ENCODE measurements at regions not wholly inside any gene's neighbourhood (a gene's known extent, or its start where the extent isn't known, plus 50 kb on each side); places are given as distances from the start of the nearest gene placed in this dataset.

DNA sequence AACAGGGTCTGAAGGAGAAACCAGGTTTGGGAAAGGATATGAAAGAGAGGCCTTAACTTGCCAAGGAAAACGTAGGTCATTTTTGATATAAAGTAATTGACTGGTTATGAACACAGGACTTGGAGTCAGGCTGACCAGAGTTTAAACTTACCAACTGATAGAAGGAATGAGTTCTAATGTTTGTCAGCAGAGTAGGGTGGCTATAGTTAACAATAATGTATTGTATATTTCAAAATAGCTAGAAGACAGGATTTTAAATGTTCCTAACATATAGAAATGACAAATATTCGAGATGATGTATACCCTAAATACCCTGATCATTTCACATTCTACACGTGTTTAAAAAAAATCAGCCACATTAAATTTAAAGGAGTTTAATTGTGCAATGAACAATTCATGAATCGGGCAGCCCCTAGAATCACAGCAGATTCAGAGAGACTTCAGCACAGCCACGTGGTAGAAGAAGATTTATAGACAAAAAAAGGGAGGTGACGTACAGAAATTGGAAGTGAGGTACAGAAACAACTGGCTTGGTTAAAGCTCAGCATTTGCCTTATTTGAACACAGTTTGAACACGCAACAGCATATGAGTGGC lies 52.5 kb upstream of the PLEKHG7 start:
- no peak for DNase-seq

DNA sequence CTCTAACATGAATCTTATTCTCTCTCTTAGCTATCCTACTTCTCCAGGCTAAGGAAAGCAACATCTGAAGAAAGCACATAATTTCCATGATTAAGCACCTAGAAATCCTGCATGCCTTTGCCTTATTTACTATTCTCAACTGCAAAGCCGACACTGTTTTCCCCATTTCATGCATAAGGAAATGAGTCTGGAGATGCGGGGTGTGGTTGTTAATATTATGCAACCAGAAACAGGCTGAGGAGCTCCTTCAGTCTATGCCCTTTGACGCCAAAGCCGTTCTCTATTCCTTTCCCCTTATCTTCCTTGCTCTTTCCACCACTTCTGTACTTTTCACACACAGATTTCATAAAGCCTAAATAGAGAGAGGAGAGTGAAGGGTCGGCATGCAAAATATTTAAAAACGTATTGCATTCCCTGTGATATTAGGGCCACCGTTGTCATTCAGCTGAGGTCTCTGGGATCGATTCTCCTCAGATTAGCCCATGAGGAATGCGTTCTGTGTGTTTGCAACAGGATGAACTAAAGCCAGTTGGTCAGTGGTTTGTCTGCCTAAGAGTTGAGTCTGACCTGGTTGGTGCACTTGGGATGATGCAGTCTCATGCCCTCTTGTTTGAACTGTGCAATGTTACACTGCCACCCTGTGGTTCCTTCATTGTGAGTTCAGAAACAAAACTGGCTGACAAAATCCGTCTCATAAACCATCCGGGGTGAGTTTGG lies 53.1 kb upstream of the PLEKHG7 start:
- DNase-seq, result no peak

DNA sequence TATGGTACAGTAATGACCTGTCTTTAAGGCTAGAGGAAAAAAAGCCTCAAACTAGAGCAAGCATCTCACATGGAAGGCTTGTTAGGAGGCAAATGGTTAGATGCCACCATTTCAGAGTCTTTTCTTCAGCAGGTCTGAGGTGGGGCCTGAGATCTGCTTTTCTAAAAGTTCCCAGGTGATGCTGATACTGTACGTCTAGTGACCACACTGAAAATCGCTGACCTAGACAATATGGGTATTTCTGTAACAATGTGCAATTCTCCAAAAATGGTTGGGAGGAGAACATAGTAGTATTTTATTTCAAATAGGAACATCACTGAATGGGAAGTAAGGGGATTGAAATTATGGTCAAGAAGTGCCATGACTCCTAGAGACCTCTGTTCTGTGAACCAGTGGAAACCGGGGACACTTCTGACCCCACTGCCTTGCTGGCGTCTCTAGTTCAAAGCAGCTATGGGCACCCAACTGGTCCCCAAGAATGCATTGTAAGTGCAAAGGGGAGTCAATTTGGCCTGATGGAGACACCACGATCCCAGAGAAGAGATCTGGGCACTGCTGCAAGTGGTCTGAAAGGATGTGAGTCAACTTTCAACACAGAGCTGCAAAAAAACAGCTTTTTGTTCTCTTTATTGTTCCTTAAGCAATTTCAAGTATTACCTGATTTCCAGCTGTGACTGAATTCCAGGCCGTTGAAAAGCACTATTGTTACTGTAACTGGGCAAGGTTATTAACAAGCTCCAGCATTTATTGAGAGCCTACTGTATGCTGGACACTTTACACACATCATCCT lies 54.4 kb upstream of the PLEKHG7 start:
- DNase-seq, result no peak

GRCh38 chr12:92641291-92641690 lies 61.5 kb upstream of the PLEKHG7 start:
- DNase-seq, result no peak

DNA sequence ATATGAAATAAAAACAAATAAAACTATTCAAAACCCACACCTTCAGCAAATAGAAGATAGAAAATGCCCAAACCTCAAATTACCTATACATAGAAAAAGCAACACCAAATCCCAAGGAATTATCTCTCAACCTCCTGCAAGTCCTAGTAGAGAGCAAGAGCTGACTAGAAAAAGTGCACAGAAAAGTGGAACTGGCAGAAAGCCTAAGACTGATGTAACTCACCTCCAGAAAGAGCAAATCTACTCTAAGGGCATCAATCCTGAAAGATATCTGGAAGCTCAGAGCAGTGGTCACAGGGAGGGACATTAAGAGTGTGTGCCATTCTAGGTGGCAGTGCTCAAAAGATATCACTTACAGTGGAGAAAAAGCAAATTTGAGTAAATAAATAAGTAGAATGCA lies 62.1 kb upstream of the PLEKHG7 start:
- DNase-seq, result no peak

DNA sequence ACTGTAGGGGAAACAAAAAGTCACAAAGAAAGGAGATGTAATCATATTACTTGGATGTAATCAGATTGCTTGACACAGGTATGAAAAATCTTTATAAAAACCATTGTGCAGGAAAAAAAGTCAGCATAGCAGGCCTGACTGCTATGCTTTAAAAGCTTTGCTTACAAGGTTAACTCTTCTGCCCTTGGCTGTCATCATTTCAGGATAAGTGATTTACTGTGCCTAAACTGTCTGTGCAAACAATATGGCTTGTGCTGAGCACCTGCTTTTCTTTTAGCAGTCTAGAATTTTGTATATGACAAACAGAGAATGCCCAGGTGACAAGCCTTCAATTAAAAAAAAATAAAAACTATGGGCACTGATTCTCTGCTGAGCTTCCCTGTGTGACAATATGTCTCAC lies 63.8 kb upstream of the PLEKHG7 start:
- DNase-seq, result peak; percentile 65

- DNase-seq, result no peak
Observed at GRCh38 chr12:92634730-92635129, 68.1 kb upstream of the PLEKHG7 start.

GRCh38 chr12:92634202-92634601 lies 68.6 kb upstream of the PLEKHG7 start:
- DNase-seq, result no peak

GRCh38 chr12:92630968-92631367 lies 71.8 kb upstream of the PLEKHG7 start:
- no peak for DNase-seq

- no peak for DNase-seq
Observed at GRCh38 chr12:92629349-92630065, 73.3 kb upstream of the PLEKHG7 start.

DNA sequence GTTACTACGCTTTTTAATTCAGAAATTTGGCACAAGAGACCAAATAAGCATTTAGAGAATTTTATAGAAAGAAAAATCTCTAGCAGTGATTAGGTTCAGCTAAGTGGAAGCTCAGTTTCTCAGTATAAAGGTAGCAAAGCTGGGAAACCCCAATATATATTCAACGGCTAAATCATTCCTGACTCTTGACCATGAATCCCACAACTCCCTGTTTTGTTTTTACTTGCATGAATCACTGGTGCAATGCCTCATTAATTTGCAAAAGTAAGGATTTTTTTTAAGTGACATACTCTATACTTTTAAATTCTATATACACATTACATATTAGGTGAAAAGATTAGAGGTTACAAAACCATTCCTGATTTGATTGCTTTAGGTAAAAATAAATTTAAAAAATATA lies 74.3 kb upstream of the PLEKHG7 start:
- no peak for DNase-seq

- no peak for DNase-seq
Observed at GRCh38 chr12:92627511-92627910, 75.3 kb upstream of the PLEKHG7 start.

DNA sequence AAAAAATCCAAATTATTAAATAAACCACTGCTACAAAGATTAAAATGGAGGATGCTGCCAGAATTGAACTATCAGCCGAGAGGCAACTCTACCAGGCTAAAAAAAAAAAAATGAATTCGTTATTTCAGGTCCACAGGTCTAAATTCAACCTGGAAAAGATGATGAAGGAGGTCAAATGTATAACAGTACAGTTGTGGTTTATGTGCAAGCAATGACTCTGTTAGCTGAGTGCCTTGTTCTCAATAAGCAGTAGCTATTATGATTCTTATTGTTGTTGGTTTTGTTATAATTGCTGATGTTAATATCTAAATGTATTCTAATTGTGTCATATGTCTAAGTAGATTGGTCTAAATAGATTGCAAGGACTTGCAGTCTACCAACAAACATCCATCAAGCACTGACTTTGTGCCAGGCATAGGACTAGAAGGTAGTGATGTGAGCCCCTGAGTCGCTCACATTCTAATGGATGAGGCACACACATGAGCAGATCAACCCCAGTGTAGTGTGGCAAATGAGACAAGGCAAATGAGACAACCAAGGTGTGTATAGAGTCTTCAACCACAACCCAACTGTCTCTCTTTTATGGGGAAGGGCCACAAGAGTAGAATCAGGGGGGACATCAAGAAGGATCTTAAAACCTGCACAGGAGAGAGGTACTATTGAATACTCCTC lies 77.0 kb upstream of the PLEKHG7 start:
- no peak for DNase-seq

DNA sequence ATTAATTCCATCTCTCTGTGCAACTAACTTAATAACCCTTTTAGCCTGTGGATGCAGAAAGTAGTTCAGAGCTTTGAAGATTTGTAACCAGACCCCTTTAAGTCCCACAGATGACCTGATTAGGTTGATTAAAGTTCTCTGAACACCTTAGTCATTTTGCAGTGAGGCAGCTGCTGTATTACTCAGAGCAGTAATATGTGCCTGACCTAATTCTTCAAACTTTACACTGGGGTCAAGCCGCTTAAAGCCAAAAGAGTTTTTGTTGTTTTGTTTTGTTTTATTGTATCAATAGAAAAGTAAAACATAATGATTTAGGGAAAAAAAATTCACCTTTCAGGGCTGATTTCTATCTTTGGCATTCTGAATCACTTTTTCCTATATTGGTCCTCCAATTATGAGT lies 78.6 kb upstream of the PLEKHG7 start:
- DNase-seq, result no peak

- DNase-seq, result no peak
Observed at GRCh38 chr12:92623386-92623785, 79.4 kb upstream of the PLEKHG7 start.

DNA sequence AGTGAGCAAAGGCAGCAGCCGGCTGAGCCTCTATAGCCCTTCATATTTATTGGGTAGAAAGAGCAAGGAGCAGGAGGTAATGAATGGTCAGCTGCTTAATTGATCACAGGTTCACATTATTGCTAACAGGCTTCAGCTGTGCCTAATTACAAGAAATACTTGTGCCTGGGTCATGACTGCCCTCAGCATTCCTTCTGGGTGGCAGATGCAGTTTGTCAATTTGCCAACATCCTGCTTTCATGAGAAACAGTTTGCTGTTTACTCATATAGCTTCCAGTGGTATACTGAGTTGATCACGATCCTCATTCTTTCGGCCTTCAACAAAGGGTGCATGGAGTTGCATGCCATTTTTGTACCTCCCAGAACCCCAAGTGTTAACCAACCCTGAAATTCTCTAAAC lies 81.0 kb upstream of the PLEKHG7 start:
- DNase-seq, result no peak

GRCh38 chr12:92621312-92621711 lies 81.5 kb upstream of the PLEKHG7 start:
- no peak for DNase-seq

DNA sequence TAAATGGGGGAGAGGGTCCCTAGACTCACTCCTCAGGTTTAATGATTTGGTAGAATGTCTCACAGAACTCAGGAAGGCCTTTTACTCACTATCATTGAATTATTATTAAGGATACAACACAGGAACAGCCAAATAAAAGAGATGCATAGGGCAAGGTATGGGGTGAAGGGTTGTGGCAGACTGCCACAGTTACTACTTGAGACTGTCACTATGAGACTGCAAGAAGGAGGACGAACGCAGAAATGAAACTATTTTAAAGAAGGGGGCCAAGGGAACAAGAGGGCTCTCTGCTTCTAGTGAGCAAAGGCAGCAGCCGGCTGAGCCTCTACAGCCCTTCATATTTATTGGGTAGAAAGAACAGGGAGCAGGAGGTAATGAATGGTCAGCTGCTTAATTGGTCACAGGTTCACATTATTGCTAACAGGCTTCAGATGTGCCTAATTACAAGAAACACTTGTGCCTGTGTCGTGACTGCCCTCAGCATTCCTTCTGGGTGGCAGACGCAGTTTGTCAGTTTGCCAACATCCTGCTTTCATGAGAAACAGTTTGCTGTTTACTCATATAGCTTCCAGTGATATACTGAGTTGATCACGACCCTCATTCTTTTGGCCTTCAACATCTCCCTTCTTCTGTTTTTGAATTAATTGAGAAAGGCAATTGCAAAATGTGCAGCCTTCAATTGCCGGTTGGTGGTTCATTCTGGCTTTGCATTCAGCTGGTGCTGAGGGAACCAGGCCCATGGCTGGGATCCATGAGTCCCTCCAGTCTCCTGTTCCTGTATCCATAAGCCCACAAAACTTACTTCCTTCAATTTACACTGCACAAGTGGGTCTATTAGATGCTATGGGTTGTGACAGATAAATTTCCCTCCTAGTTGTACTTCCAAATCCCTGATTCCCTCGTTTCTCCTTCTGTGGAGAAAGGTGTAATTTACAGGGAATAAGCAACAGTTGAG lies 82.8 kb upstream of the PLEKHG7 start:
- no peak for DNase-seq

- no peak for DNase-seq
Observed at GRCh38 chr12:92619026-92619425, 83.8 kb upstream of the PLEKHG7 start.

- no peak for DNase-seq
Observed at GRCh38 chr12:92615703-92616102, 87.1 kb upstream of the PLEKHG7 start.

- DNase-seq, result no peak
Observed at GRCh38 chr12:92615086-92615485, 87.7 kb upstream of the PLEKHG7 start.

GRCh38 chr12:92614502-92614901 lies 88.3 kb upstream of the PLEKHG7 start:
- DNase-seq, result no peak

All from NCI-H187 treated with DMSO at 0.1 percent for 48 hours (cell line).